ENCODE measurements at regions not wholly inside any gene's neighbourhood (a gene's known extent, or its start where the extent isn't known, plus 50 kb on each side); places are given as distances from the start of the nearest gene placed in this dataset.

DNA sequence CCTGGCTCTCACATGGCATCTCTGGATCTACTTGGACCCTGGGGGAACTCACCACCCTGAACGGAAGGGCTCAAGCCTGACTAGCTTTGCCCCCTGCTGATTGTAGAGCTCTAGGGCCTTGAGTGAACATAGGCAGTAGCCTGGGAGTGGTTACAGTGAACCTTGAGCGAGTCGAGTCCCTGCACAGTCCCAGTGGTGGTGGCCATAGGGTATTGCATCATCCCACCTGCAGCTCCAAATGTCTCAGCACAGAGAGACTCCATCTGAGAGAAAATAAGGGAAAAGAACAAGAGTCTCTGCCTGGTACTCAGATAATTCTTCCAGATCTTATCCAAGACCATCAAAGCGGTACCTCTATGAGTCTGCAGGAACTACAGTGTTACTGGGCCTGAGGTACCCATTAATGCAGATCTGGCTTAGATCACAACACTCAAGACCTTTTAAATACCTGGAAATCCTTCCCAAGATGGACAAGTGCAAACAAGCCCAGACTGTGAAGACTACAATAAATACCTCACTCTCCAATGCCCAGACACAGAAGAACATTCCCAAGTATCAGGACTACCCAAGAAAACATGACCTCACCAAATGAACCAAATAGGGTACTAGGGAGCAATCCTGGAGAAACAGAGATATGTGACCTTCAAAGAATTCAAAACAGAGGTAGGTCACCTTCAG lies 167.5 kb upstream of the TET2 start:
- 85 to 95% methylated on average over 4 of the region's 4 CpGs for WGBS, 2 donors
- Histone ChIP-seq H3K4me3 (ENCODE audit: low read depth in 1 of 2, low read length in 2 of 2) (no peak overlapping the region), H3K4me1 (ENCODE audit: control insufficient read depth in 2 of 2, insufficient read depth in 2 of 2, low read length in 1 of 2) (no peaks in the 10 kb centered on the region), H3K36me3 (ENCODE audit: control insufficient read depth in 2 of 2, insufficient read depth in 2 of 2, low read length in 1 of 2) (no peaks in the 10 kb centered on the region), H3K9me3 (ENCODE audit: control insufficient read depth in 2 of 2, insufficient read depth in 1 of 2, low read depth in 1 of 2, low read length in 1 of 2) (peaks cover 0 to 2% of the 10 kb centered on the region in 2 donors), H3K27ac (ENCODE audit: low read depth in 2 of 2, low read length in 1 of 2) (no peak overlapping the region), H3K27me3 (ENCODE audit: control insufficient read depth in 1 of 2, insufficient read depth in 2 of 2, low read length in 2 of 2) (no peaks in the 10 kb centered on the region)

DNA sequence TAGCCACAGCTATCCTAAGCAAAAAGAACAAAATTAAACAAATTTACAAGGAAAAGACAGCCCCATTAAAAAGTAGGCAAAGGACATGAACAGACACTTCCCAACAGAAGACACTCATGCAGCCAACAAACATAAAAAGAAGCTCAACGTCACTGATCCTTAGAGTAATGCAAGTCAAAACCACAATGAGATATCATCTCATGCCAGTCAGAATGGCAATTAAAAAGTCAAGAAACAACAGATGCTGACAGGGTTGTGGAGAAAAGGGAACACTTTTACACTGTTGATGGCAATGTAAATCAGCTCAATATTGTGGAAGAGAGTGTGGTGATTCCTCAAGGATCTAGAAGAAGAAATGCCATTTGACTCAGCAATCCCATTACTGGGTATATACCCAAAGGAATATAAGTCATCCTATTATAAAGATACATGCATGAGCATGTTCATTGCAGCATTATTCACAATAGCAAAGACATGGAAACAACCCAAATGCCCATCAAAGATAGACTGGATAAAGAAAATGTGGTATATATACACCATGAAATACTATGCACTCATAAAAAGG lies 163.0 kb upstream of the TET2 start:
- WGBS, 2 donors, result 30 to 45% methylated on average over 1 of the region's 1 CpG
- no peaks in the 10 kb centered on the region for H3K36me3 ChIP-seq (ENCODE audit: control insufficient read depth in 2 of 2, insufficient read depth in 2 of 2, low read length in 1 of 2)
- no peak overlapping the region for H3K27ac ChIP-seq (ENCODE audit: low read depth in 2 of 2, low read length in 1 of 2)
- H3K4me1 ChIP-seq (ENCODE audit: control insufficient read depth in 2 of 2, insufficient read depth in 2 of 2, low read length in 1 of 2), result no peaks in the 10 kb centered on the region
- no peaks in the 10 kb centered on the region for H3K27me3 ChIP-seq (ENCODE audit: control insufficient read depth in 1 of 2, insufficient read depth in 2 of 2, low read length in 2 of 2)
- H3K4me3 ChIP-seq (ENCODE audit: low read depth in 1 of 2, low read length in 2 of 2), result no peak overlapping the region
- peaks cover 0 to 1% of the 10 kb centered on the region in 2 donors for H3K9me3 ChIP-seq (ENCODE audit: control insufficient read depth in 2 of 2, insufficient read depth in 1 of 2, low read depth in 1 of 2, low read length in 1 of 2)

DNA sequence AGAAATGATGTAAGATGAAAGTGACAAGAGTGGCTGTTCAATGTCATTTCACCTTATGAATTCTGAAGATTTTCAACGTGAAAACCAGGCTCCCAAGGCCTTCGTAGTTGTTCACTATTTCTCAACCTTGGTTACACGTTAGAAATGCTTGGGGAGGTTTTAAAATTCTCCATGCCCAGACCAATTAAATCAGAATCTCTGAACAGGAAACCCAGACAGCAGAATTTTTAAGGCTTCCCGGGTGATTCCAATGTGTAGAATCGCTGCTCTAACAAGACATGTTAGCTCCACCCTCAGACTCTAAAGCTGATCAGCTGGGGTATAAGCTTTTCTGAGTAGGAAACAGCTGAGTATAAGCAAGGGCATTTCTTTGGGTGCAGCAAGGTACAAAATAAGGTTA lies 160.4 kb upstream of the TET2 start:
- no peak overlapping the region for H3K4me3 ChIP-seq (ENCODE audit: low read depth in 1 of 2, low read length in 2 of 2)
- 83% methylated on average over 5 of the region's 5 CpGs for WGBS, 2 donors
- no peaks in the 10 kb centered on the region for H3K36me3 ChIP-seq (ENCODE audit: control insufficient read depth in 2 of 2, insufficient read depth in 2 of 2, low read length in 1 of 2)
- no peaks in the 10 kb centered on the region for H3K4me1 ChIP-seq (ENCODE audit: control insufficient read depth in 2 of 2, insufficient read depth in 2 of 2, low read length in 1 of 2)
- H3K9me3 ChIP-seq (ENCODE audit: control insufficient read depth in 2 of 2, insufficient read depth in 1 of 2, low read depth in 1 of 2, low read length in 1 of 2), result no peaks in the 10 kb centered on the region
- no peaks in the 10 kb centered on the region for H3K27me3 ChIP-seq (ENCODE audit: control insufficient read depth in 1 of 2, insufficient read depth in 2 of 2, low read length in 2 of 2)
- H3K27ac ChIP-seq (ENCODE audit: low read depth in 2 of 2, low read length in 1 of 2), result no peak overlapping the region

DNA sequence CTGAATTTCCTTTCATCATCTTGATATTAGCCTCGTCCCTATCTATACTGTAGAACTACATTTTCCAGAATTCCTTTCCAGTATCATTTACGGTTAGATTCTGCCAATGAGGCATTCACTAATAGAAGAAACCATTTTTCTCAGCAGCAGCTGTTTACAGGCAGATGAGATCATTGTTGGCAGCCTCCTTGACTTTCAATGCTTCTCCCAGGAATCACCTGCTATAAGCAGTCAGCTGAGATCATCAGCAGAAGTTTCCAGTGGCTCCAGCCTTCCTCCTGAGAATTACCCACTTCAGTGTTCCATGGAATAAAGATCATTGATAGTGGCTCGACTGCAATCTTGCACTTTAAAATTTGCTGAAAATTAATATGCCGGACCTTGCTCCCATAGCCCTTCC lies 157.3 kb upstream of the TET2 start:
- no peaks in the 10 kb centered on the region for H3K27me3 ChIP-seq (ENCODE audit: control insufficient read depth in 1 of 2, insufficient read depth in 2 of 2, low read length in 2 of 2)
- no peaks in the 10 kb centered on the region for H3K36me3 ChIP-seq (ENCODE audit: control insufficient read depth in 2 of 2, insufficient read depth in 2 of 2, low read length in 1 of 2)
- no peaks in the 10 kb centered on the region for H3K4me1 ChIP-seq (ENCODE audit: control insufficient read depth in 2 of 2, insufficient read depth in 2 of 2, low read length in 1 of 2)
- H3K9me3 ChIP-seq (ENCODE audit: control insufficient read depth in 2 of 2, insufficient read depth in 1 of 2, low read depth in 1 of 2, low read length in 1 of 2), result no peaks in the 10 kb centered on the region
- no peak overlapping the region for H3K4me3 ChIP-seq (ENCODE audit: low read depth in 1 of 2, low read length in 2 of 2)
- no peak overlapping the region for H3K27ac ChIP-seq (ENCODE audit: low read depth in 2 of 2, low read length in 1 of 2)
- 59 to 61% methylated on average over 4 of the region's 4 CpGs for WGBS, 2 donors

DNA sequence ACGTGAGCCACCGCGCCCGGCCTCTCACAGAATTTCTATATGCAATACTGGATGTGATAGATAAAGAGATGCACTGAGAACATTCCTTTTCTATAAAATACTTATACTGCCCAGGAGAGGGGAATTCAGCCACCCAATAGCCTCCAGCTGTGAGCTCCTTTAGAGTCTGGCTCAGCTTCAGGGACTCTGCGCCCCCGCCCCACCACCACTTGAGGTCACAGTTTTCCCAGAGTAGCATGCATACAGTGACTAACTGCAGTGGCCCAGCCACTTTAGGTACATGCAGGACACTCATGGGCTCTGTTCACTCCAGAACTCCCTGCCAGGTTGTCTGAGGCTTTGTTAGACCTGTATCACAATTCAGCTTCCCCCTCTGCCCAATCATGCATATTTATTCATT lies 144.4 kb upstream of the TET2 start:
- Histone ChIP-seq H3K36me3 (ENCODE audit: control insufficient read depth in 2 of 2, insufficient read depth in 2 of 2, low read length in 1 of 2) (no peaks in the 10 kb centered on the region), H3K4me1 (ENCODE audit: control insufficient read depth in 2 of 2, insufficient read depth in 2 of 2, low read length in 1 of 2) (no peaks in the 10 kb centered on the region), H3K27ac (ENCODE audit: low read depth in 2 of 2, low read length in 1 of 2) (no peak overlapping the region), H3K27me3 (ENCODE audit: control insufficient read depth in 1 of 2, insufficient read depth in 2 of 2, low read length in 2 of 2) (no peaks in the 10 kb centered on the region), H3K9me3 (ENCODE audit: control insufficient read depth in 2 of 2, insufficient read depth in 1 of 2, low read depth in 1 of 2, low read length in 1 of 2) (no peaks in the 10 kb centered on the region), H3K4me3 (ENCODE audit: low read depth in 1 of 2, low read length in 2 of 2) (no peak overlapping the region)
- WGBS, 2 donors, result 93 to 96% methylated on average over 6 of the region's 6 CpGs

DNA sequence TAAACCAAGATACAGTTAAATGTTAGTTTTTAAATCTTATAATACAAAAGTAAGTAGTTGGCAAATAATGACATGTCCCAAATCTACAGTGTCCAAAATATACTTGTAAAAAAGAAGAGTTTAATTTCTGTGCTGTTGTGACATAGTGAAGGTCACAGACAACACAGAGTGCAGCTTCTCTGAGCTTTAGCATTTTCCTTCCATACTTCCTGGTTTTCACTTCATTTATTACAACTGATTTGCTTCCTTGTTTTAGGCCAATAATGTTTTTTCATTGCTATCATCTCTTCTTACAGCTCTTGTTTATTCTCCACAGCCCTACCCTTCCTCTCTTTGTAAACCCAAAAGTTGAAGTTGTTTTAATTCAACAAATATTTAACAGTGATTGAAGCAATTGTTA lies 132.4 kb upstream of the TET2 start:
- no peak overlapping the region for H3K27ac ChIP-seq (ENCODE audit: low read depth in 2 of 2, low read length in 1 of 2)

DNA sequence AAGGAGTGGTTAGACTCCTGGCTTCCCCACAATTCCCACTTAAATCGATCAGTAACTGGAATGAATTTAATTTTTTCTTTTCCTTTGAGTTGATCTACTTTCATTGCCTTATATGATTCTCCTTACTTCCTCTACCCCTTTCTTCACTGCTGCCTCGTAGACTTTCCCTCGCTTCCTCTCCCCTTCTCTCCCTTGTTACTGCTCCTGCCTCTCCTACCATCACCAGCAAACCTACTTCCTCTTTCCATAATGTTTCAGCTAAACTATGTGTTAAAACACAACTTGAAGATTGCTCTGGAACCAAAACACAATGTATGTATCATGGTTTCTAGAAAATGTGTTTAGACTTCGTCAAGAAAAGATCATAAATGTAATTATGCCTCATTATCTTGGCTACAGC lies 132.0 kb upstream of the TET2 start:
- no peak overlapping the region for H3K4me3 ChIP-seq (ENCODE audit: low read depth in 1 of 2, low read length in 2 of 2)
- no peaks in the 10 kb centered on the region for H3K36me3 ChIP-seq (ENCODE audit: control insufficient read depth in 2 of 2, insufficient read depth in 2 of 2, low read length in 1 of 2)
- WGBS, 2 donors, result 77 to 78% methylated on average over 4 of the region's 4 CpGs
- no peak overlapping the region for H3K27ac ChIP-seq (ENCODE audit: low read depth in 2 of 2, low read length in 1 of 2)
- no peaks in the 10 kb centered on the region for H3K4me1 ChIP-seq (ENCODE audit: control insufficient read depth in 2 of 2, insufficient read depth in 2 of 2, low read length in 1 of 2)
- H3K9me3 ChIP-seq (ENCODE audit: control insufficient read depth in 2 of 2, insufficient read depth in 1 of 2, low read depth in 1 of 2, low read length in 1 of 2), result no peaks in the 10 kb centered on the region
- H3K27me3 ChIP-seq (ENCODE audit: control insufficient read depth in 1 of 2, insufficient read depth in 2 of 2, low read length in 2 of 2), result no peaks in the 10 kb centered on the region

More for the DNA sequence above, 132.4 kb upstream of the TET2 start:
- no peaks in the 10 kb centered on the region for H3K4me1 ChIP-seq (ENCODE audit: control insufficient read depth in 2 of 2, insufficient read depth in 2 of 2, low read length in 1 of 2)
- no peaks in the 10 kb centered on the region for H3K36me3 ChIP-seq (ENCODE audit: control insufficient read depth in 2 of 2, insufficient read depth in 2 of 2, low read length in 1 of 2)
- H3K27me3 ChIP-seq (ENCODE audit: control insufficient read depth in 1 of 2, insufficient read depth in 2 of 2, low read length in 2 of 2), result no peaks in the 10 kb centered on the region
- H3K4me3 ChIP-seq (ENCODE audit: low read depth in 1 of 2, low read length in 2 of 2), result no peak overlapping the region
- no peaks in the 10 kb centered on the region for H3K9me3 ChIP-seq (ENCODE audit: control insufficient read depth in 2 of 2, insufficient read depth in 1 of 2, low read depth in 1 of 2, low read length in 1 of 2)

DNA sequence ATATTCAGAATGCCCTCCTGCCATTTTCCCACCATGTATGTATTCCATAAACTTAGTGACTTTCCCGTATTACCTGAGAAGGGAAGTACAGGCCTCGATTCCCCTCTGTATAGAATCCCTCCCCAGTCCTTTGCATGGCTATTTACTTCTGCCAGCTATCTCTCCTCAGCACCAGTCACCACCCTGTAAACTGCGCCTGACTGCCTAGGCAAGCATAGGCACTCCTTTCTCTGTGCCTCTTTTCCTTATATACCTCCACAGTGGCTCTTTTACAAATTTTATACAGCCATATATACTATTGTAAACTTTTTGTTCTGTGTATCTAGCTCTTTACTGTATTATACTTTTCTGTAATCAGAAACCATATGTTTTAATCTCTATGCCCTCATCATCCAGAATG lies 130.9 kb upstream of the TET2 start:
- Histone ChIP-seq H3K4me1 (ENCODE audit: control insufficient read depth in 2 of 2, insufficient read depth in 2 of 2, low read length in 1 of 2) (no peaks in the 10 kb centered on the region), H3K9me3 (ENCODE audit: control insufficient read depth in 2 of 2, insufficient read depth in 1 of 2, low read depth in 1 of 2, low read length in 1 of 2) (no peaks in the 10 kb centered on the region), H3K27ac (ENCODE audit: low read depth in 2 of 2, low read length in 1 of 2) (no peak overlapping the region), H3K36me3 (ENCODE audit: control insufficient read depth in 2 of 2, insufficient read depth in 2 of 2, low read length in 1 of 2) (no peaks in the 10 kb centered on the region), H3K4me3 (ENCODE audit: low read depth in 1 of 2, low read length in 2 of 2) (no peak overlapping the region), H3K27me3 (ENCODE audit: control insufficient read depth in 1 of 2, insufficient read depth in 2 of 2, low read length in 2 of 2) (no peaks in the 10 kb centered on the region)
- 90 to 94% methylated on average over 3 of the region's 3 CpGs for WGBS, 2 donors

DNA sequence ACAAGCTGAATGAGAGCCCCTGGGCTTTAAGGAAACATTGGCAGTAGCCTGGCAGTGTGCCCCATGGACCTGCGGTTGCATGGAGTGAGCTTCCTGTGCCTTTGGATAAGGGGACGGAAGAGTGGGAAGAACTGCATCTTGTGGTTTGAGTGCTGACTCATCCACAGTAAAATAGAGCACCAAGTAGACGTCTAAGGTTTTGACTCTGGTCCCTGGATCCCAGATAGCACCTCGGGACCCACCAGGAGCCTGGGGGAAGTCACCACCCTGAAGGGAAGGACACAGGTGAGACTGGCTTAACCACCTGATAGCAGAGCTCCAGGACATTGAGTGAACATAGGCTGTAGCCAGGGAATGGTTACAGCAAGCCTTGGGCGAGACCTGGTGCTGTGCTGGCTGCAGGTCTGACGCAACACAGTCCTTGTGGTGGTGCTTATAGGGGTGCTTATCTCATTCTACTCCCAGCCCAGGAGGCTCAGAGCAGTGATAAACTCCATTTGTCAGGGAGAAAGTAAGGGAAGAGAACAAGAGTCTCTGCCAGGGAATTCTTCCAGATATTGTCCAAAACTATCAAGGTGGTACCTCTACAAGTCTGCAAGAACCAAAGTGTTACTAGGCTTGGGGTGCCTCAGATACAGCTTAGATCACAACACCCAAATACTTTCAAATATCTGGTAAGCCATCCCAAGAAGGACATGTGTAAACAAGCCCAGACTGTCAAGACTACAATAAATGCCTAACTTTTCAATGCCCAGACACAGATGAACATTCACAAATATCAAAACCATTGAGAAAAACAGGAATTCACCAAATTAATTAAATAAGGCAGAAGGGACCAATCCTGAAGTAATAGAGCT lies 123.6 kb upstream of the TET2 start:
- WGBS, 2 donors, result 48 to 50% methylated on average over 6 of the region's 6 CpGs
- H3K4me3 ChIP-seq (ENCODE audit: low read depth in 1 of 2, low read length in 2 of 2), result no peak overlapping the region
- H3K27ac ChIP-seq (ENCODE audit: low read depth in 2 of 2, low read length in 1 of 2), result no peak overlapping the region
- no peaks in the 10 kb centered on the region for H3K36me3 ChIP-seq (ENCODE audit: control insufficient read depth in 2 of 2, insufficient read depth in 2 of 2, low read length in 1 of 2)
- no peaks in the 10 kb centered on the region for H3K27me3 ChIP-seq (ENCODE audit: control insufficient read depth in 1 of 2, insufficient read depth in 2 of 2, low read length in 2 of 2)
- H3K9me3 ChIP-seq (ENCODE audit: control insufficient read depth in 2 of 2, insufficient read depth in 1 of 2, low read depth in 1 of 2, low read length in 1 of 2), result no peaks in the 10 kb centered on the region
- peaks cover 0 to 5% of the 10 kb centered on the region in 2 donors for H3K4me1 ChIP-seq (ENCODE audit: control insufficient read depth in 2 of 2, insufficient read depth in 2 of 2, low read length in 1 of 2)
